ENCODE measurements at regions not wholly inside any gene's neighbourhood (a gene's known extent, or its start where the extent isn't known, plus 50 kb on each side); places are given as distances from the start of the nearest gene placed in this dataset.

GRCh38 chr1:222065234-222065633, 323.3 kb upstream of the DUSP10 start:
- no peak for TF ChIP-seq POLR2A (IDR thresholded peaks at IDR 0.05; ENCODE audit: low read length)
- TF ChIP-seq GATA1 (IDR thresholded peaks at IDR 0.05; ENCODE audit: low read depth, low read length): no peak
